ENCODE measurements at regions not wholly inside any gene's neighbourhood (a gene's known extent, or its start where the extent isn't known, plus 50 kb on each side); places are given as distances from the start of the nearest gene placed in this dataset.

DNA sequence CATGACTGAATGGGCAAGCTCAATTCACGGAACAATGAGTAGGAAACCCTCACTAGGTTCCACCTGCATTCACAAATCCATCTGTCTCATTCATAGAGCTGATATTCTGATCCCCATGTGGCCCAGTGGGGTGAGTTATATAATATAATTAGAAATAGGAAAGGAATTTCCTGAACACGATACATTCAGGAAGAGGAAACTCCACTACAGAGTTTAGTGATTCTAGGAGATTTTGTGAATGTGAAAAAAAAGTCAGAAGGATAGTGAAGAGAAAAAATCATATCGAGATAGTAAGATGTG, 471.2 kb downstream of the GASK1B start:
- TF ChIP-seq, protein P1, sequence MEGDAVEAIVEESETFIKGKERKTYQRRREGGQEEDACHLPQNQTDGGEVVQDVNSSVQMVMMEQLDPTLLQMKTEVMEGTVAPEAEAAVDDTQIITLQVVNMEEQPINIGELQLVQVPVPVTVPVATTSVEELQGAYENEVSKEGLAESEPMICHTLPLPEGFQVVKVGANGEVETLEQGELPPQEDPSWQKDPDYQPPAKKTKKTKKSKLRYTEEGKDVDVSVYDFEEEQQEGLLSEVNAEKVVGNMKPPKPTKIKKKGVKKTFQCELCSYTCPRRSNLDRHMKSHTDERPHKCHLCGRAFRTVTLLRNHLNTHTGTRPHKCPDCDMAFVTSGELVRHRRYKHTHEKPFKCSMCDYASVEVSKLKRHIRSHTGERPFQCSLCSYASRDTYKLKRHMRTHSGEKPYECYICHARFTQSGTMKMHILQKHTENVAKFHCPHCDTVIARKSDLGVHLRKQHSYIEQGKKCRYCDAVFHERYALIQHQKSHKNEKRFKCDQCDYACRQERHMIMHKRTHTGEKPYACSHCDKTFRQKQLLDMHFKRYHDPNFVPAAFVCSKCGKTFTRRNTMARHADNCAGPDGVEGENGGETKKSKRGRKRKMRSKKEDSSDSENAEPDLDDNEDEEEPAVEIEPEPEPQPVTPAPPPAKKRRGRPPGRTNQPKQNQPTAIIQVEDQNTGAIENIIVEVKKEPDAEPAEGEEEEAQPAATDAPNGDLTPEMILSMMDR (tag by site-specific recombination; IDR thresholded peaks at IDR 0.05), result no peak
- TF ChIP-seq, protein P2, sequence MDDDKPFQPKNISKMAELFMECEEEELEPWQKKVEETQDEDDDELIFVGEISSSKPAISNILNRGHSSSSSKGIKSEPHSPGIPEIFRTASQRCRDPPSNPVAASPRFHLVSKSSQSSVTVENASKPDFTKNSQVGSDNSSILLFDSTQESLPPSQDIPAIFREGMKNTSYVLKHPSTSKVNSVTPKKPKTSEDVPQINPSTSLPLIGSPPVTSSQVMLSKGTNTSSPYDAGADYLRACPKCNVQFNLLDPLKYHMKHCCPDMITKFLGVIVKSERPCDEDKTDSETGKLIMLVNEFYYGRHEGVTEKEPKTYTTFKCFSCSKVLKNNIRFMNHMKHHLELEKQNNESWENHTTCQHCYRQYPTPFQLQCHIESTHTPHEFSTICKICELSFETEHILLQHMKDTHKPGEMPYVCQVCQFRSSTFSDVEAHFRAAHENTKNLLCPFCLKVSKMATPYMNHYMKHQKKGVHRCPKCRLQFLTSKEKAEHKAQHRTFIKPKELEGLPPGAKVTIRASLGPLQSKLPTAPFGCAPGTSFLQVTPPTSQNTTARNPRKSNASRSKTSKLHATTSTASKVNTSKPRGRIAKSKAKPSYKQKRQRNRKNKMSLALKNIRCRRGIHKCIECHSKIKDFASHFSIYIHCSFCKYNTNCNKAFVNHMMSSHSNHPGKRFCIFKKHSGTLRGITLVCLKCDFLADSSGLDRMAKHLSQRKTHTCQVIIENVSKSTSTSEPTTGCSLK (tag by site-specific recombination; IDR thresholded peaks at IDR 0.05), result no peak
- TF ChIP-seq ZNF24 (tag by site-specific recombination; IDR thresholded peaks at IDR 0.05) (no peak), ZNF660 (tag by site-specific recombination; IDR thresholded peaks at IDR 0.05) (no peak), KLF1 (tag by site-specific recombination; IDR thresholded peaks at IDR 0.05) (no peak), ZNF121 (tag by site-specific recombination; IDR thresholded peaks at IDR 0.05) (no peak), ZNF558 (tag by site-specific recombination; IDR thresholded peaks at IDR 0.05) (no peak), ZBTB21 (tag by site-specific recombination; IDR thresholded peaks at IDR 0.05) (no peak), ZNF776 (tag by site-specific recombination; IDR thresholded peaks at IDR 0.05; ENCODE audit: borderline replicate concordance) (no peak), ZNF138 (tag by site-specific recombination; IDR thresholded peaks at IDR 0.05; ENCODE audit: borderline replicate concordance) (no peak), REPIN1 (tag by site-specific recombination; IDR thresholded peaks at IDR 0.05; ENCODE audit: low read depth) (no peak)
- TF ChIP-seq, protein P3, sequence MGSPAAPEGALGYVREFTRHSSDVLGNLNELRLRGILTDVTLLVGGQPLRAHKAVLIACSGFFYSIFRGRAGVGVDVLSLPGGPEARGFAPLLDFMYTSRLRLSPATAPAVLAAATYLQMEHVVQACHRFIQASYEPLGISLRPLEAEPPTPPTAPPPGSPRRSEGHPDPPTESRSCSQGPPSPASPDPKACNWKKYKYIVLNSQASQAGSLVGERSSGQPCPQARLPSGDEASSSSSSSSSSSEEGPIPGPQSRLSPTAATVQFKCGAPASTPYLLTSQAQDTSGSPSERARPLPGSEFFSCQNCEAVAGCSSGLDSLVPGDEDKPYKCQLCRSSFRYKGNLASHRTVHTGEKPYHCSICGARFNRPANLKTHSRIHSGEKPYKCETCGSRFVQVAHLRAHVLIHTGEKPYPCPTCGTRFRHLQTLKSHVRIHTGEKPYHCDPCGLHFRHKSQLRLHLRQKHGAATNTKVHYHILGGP (tag by site-specific recombination; IDR thresholded peaks at IDR 0.05), result no peak
